ENCODE measurements at regions not wholly inside any gene's neighbourhood (a gene's known extent, or its start where the extent isn't known, plus 50 kb on each side); places are given as distances from the start of the nearest gene placed in this dataset.

DNA sequence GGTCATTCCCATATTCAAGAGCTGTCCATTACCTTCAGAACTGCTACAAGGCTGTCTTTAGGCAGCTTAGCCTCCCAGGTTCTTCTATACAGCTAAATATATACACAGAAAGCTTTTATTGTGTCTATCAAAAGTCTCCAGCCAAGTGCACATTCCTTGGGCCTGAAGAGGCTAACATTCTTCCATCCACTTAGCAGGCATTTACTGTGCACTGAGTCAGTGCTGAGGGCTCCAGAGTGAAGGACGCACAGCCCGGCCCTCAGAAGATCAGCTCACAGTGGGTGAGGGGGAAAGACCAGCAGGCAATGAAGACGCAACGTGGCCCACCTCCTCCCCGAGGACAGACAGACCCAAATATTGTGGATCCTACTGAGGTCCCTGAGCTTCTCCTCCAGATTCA lies 569.9 kb downstream of the CDH26 start (continued):
- TF ChIP-seq, protein P1, sequence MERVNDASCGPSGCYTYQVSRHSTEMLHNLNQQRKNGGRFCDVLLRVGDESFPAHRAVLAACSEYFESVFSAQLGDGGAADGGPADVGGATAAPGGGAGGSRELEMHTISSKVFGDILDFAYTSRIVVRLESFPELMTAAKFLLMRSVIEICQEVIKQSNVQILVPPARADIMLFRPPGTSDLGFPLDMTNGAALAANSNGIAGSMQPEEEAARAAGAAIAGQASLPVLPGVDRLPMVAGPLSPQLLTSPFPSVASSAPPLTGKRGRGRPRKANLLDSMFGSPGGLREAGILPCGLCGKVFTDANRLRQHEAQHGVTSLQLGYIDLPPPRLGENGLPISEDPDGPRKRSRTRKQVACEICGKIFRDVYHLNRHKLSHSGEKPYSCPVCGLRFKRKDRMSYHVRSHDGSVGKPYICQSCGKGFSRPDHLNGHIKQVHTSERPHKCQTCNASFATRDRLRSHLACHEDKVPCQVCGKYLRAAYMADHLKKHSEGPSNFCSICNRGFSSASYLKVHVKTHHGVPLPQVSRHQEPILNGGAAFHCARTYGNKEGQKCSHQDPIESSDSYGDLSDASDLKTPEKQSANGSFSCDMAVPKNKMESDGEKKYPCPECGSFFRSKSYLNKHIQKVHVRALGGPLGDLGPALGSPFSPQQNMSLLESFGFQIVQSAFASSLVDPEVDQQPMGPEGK (tag by site-specific recombination; IDR thresholded peaks at IDR 0.05), result no peak
- TF ChIP-seq, protein P2, sequence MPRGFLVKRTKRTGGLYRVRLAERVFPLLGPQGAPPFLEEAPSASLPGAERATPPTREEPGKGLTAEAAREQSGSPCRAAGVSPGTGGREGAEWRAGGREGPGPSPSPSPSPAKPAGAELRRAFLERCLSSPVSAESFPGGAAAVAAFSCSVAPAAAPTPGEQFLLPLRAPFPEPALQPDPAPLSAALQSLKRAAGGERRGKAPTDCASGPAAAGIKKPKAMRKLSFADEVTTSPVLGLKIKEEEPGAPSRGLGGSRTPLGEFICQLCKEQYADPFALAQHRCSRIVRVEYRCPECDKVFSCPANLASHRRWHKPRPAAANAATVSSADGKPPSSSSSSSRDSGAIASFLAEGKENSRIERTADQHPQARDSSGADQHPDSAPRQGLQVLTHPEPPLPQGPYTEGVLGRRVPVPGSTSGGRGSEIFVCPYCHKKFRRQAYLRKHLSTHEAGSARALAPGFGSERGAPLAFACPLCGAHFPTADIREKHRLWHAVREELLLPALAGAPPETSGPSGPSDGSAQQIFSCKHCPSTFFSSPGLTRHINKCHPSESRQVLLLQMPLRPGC (tag by site-specific recombination; IDR thresholded peaks at IDR 0.05), result no peak
- TF ChIP-seq ZNF324 (tag by site-specific recombination; IDR thresholded peaks at IDR 0.05) (no peak), ZNF133 (tag by site-specific recombination; IDR thresholded peaks at IDR 0.05) (no peak)

DNA sequence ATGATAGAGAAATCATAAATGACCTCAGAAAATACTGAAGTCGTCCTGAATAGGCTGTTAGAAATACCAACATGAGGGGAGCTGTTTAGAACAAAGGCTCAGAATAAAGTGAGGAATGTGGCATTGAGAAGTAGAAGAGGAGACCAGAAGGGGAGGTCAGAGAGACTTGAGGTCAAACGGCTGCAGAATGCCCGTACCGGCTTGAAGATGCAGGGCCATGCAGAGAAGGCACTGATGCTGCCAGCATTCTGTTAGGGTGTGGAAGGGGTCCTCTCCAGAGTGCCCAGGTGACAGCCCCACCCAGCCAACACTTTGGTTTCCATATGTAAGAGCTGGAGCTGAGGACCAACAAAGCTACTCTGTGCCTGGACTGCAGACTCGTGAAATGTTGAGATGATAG lies 570.9 kb downstream of the CDH26 start:
- H3K9me3 ChIP-seq (ENCODE audit: control insufficient read depth, insufficient read depth, low read depth, low read length), result no peaks in the 10 kb centered on the region
- H3K4me3 ChIP-seq (ENCODE audit: low read depth, low read length), result no peak overlapping the region
- no peaks in the 10 kb centered on the region for H3K36me3 ChIP-seq (ENCODE audit: control insufficient read depth in 2 of 2, insufficient read depth in 1 of 2, low read length in 2 of 2)
- TF ChIP-seq MZF1 (tag by site-specific recombination; IDR thresholded peaks at IDR 0.05; ENCODE audit: borderline replicate concordance), result no peak
- no peak for TF ChIP-seq ZNF23 (tag by site-specific recombination; IDR thresholded peaks at IDR 0.05; ENCODE audit: borderline replicate concordance)
- TF ChIP-seq MYNN (tag by site-specific recombination; IDR thresholded peaks at IDR 0.05; ENCODE audit: borderline replicate concordance), result no peak
- no peak for TF ChIP-seq ZNF214 (tag by site-specific recombination; IDR thresholded peaks at IDR 0.05; ENCODE audit: borderline replicate concordance)
- TF ChIP-seq WT1 (tag by site-specific recombination; IDR thresholded peaks at IDR 0.05), result no peak
- TF ChIP-seq ZNF146 (tag by site-specific recombination; IDR thresholded peaks at IDR 0.05), result no peak
- no peak for TF ChIP-seq ZNF350 (tag by site-specific recombination; IDR thresholded peaks at IDR 0.05)
- no peak overlapping the region for H3K27ac ChIP-seq (ENCODE audit: extremely low read depth, low read depth, low read length)
- ChIA-PET CTCF (interaction anchor here (0.6 kb wide), 1 partner anchor 915 kb away, joined by 3 read pairs; no protein-coding TSS in a partner anchor), POLR2A (no interaction called here)
- no peaks in the 10 kb centered on the region for H3K4me1 ChIP-seq (ENCODE audit: control insufficient read depth, insufficient read depth, low read length)

DNA sequence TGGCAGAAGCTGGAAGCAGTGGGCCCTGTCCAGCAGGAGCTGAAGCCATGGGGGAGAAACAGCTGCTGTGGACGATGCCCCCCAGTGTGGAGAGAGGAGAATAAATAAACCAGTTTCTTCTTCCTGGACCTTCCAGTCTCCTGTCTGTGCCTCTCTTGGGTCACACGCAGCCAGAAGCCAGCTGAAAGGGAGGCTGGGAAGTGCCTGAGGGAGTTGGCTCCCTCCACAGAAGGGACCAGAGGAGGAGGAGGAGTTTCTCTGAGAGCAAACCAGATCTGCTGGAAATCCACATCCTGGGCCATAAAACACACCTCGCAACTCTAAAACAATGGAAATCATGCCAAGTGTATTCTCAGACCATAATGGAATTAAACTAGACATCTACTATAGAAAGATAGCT lies 577.0 kb downstream of the CDH26 start:
- H3K27ac ChIP-seq (ENCODE audit: extremely low read depth, low read depth, low read length), result no peak overlapping the region
- TF ChIP-seq ZIC2 (tag by site-specific recombination; IDR thresholded peaks at IDR 0.05) (0 out of 2 replicates have a peak, but pooled peaks have one; percentile 17), ZNF155 (tag by site-specific recombination; IDR thresholded peaks at IDR 0.05) (no peak), ZBTB21 (tag by site-specific recombination; IDR thresholded peaks at IDR 0.05) (no peak), ZNF777 (tag by site-specific recombination; IDR thresholded peaks at IDR 0.05; ENCODE audit: borderline replicate concordance) (no peak), KLF16 (tag by site-specific recombination; IDR thresholded peaks at IDR 0.05) (no peak)
- TF ChIP-seq, protein P3, sequence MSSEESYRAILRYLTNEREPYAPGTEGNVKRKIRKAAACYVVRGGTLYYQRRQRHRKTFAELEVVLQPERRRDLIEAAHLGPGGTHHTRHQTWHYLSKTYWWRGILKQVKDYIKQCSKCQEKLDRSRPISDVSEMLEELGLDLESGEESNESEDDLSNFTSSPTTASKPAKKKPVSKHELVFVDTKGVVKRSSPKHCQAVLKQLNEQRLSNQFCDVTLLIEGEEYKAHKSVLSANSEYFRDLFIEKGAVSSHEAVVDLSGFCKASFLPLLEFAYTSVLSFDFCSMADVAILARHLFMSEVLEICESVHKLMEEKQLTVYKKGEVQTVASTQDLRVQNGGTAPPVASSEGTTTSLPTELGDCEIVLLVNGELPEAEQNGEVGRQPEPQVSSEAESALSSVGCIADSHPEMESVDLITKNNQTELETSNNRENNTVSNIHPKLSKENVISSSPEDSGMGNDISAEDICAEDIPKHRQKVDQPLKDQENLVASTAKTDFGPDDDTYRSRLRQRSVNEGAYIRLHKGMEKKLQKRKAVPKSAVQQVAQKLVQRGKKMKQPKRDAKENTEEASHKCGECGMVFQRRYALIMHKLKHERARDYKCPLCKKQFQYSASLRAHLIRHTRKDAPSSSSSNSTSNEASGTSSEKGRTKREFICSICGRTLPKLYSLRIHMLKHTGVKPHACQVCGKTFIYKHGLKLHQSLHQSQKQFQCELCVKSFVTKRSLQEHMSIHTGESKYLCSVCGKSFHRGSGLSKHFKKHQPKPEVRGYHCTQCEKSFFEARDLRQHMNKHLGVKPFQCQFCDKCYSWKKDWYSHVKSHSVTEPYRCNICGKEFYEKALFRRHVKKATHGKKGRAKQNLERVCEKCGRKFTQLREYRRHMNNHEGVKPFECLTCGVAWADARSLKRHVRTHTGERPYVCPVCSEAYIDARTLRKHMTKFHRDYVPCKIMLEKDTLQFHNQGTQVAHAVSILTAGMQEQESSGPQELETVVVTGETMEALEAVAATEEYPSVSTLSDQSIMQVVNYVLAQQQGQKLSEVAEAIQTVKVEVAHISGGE (tag by site-specific recombination; conservative IDR thresholded peaks at IDR 0.05; ENCODE audit: low read depth), result no peak
- TF ChIP-seq, protein P4, sequence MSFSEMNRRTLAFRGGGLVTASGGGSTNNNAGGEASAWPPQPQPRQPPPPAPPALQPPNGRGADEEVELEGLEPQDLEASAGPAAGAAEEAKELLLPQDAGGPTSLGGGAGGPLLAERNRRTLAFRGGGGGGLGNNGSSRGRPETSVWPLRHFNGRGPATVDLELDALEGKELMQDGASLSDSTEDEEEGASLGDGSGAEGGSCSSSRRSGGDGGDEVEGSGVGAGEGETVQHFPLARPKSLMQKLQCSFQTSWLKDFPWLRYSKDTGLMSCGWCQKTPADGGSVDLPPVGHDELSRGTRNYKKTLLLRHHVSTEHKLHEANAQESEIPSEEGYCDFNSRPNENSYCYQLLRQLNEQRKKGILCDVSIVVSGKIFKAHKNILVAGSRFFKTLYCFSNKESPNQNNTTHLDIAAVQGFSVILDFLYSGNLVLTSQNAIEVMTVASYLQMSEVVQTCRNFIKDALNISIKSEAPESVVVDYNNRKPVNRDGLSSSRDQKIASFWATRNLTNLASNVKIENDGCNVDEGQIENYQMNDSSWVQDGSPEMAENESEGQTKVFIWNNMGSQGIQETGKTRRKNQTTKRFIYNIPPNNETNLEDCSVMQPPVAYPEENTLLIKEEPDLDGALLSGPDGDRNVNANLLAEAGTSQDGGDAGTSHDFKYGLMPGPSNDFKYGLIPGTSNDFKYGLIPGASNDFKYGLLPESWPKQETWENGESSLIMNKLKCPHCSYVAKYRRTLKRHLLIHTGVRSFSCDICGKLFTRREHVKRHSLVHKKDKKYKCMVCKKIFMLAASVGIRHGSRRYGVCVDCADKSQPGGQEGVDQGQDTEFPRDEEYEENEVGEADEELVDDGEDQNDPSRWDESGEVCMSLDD (tag by site-specific recombination; IDR thresholded peaks at IDR 0.05), result no peak
- ChIA-PET CTCF (no interaction called here), POLR2A (no interaction called here)
- H3K9me3 ChIP-seq (ENCODE audit: control insufficient read depth, insufficient read depth, low read depth, low read length), result no peaks in the 10 kb centered on the region
- H3K36me3 ChIP-seq (ENCODE audit: control insufficient read depth in 2 of 2, insufficient read depth in 1 of 2, low read length in 2 of 2), result no peaks in the 10 kb centered on the region
- no peak overlapping the region for H3K4me3 ChIP-seq (ENCODE audit: low read depth, low read length)
- no peaks in the 10 kb centered on the region for H3K4me1 ChIP-seq (ENCODE audit: control insufficient read depth, insufficient read depth, low read length)

All from HEK293 (cell line).